ENCODE measurements at regions not wholly inside any gene's neighbourhood (a gene's known extent, or its start where the extent isn't known, plus 50 kb on each side); places are given as distances from the start of the nearest gene placed in this dataset.

GRCh38 chr4:137651128-137651527, 118.8 kb upstream of the PCDH18 start:
- H3K27ac ChIP-seq (ENCODE audit: low read depth in 2 of 2, low read length in 2 of 2): no peak overlapping the region
- H3K27me3 ChIP-seq (ENCODE audit: control insufficient read depth, insufficient read depth, low read length): no peaks in the 10 kb centered on the region
- H3K9me3 ChIP-seq (ENCODE audit: control insufficient read depth in 2 of 3, insufficient read depth in 1 of 3, low read length in 3 of 3): no peaks in the 10 kb centered on the region

GRCh38 chr4:137649711-137650450, 117.6 kb upstream of the PCDH18 start:
- TF ChIP-seq, protein P1, sequence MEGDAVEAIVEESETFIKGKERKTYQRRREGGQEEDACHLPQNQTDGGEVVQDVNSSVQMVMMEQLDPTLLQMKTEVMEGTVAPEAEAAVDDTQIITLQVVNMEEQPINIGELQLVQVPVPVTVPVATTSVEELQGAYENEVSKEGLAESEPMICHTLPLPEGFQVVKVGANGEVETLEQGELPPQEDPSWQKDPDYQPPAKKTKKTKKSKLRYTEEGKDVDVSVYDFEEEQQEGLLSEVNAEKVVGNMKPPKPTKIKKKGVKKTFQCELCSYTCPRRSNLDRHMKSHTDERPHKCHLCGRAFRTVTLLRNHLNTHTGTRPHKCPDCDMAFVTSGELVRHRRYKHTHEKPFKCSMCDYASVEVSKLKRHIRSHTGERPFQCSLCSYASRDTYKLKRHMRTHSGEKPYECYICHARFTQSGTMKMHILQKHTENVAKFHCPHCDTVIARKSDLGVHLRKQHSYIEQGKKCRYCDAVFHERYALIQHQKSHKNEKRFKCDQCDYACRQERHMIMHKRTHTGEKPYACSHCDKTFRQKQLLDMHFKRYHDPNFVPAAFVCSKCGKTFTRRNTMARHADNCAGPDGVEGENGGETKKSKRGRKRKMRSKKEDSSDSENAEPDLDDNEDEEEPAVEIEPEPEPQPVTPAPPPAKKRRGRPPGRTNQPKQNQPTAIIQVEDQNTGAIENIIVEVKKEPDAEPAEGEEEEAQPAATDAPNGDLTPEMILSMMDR (IDR thresholded peaks at IDR 0.05; ENCODE audit: borderline replicate concordance, extremely low read depth, insufficient read depth): no peak
- FAIRE-seq: no peak
- DNase-seq: no peak
- Histone ChIP-seq H3K4me1 (ENCODE audit: control insufficient read depth in 2 of 3, insufficient read depth in 2 of 3, low read depth in 1 of 3, low read length in 3 of 3) (no peaks in the 10 kb centered on the region), H3K27ac (ENCODE audit: low read depth in 2 of 2, low read length in 2 of 2) (no peak overlapping the region), H3K9ac (ENCODE audit: low read length in 3 of 3) (no peak overlapping the region), H3K27me3 (ENCODE audit: control insufficient read depth, insufficient read depth, low read length) (no peaks in the 10 kb centered on the region), H3K4me3 (ENCODE audit: low read length in 3 of 3) (no peak overlapping the region), H3K36me3 (ENCODE audit: control insufficient read depth in 2 of 3, insufficient read depth in 3 of 3, low read length in 3 of 3) (no peaks in the 10 kb centered on the region), H3K9me3 (ENCODE audit: control insufficient read depth in 2 of 3, insufficient read depth in 1 of 3, low read length in 3 of 3) (no peaks in the 10 kb centered on the region)
- intact Hi-C loops (cut with DNase I): no loop called here

More at GRCh38 chr4:137651128-137651527, 118.8 kb upstream of the PCDH18 start:
- no peaks in the 10 kb centered on the region for H3K36me3 ChIP-seq (ENCODE audit: control insufficient read depth in 2 of 3, insufficient read depth in 3 of 3, low read length in 3 of 3)
- TF ChIP-seq, protein P1 (IDR thresholded peaks at IDR 0.05; ENCODE audit: borderline replicate concordance, extremely low read depth, insufficient read depth): no peak
- intact Hi-C loops (cut with DNase I): no loop called here
- H3K4me1 ChIP-seq (ENCODE audit: control insufficient read depth in 2 of 3, insufficient read depth in 2 of 3, low read depth in 1 of 3, low read length in 3 of 3): no peaks in the 10 kb centered on the region
- FAIRE-seq (no peak), DNase-seq (no peak)
- no peak overlapping the region for H3K4me3 ChIP-seq (ENCODE audit: low read length in 3 of 3)
- H3K9ac ChIP-seq (ENCODE audit: low read length in 3 of 3): no peak overlapping the region

- Histone ChIP-seq H3K36me3 (ENCODE audit: control insufficient read depth in 2 of 3, insufficient read depth in 3 of 3, low read length in 3 of 3) (no peaks in the 10 kb centered on the region), H3K27me3 (ENCODE audit: control insufficient read depth, insufficient read depth, low read length) (no peaks in the 10 kb centered on the region), H3K9me3 (ENCODE audit: control insufficient read depth in 2 of 3, insufficient read depth in 1 of 3, low read length in 3 of 3) (no peaks in the 10 kb centered on the region), H3K9ac (ENCODE audit: low read length in 3 of 3) (no peak overlapping the region), H3K27ac (ENCODE audit: low read depth in 2 of 2, low read length in 2 of 2) (no peak overlapping the region), H3K4me1 (ENCODE audit: control insufficient read depth in 2 of 3, insufficient read depth in 2 of 3, low read depth in 1 of 3, low read length in 3 of 3) (no peaks in the 10 kb centered on the region), H3K4me3 (ENCODE audit: low read length in 3 of 3) (no peak overlapping the region)
- DNase-seq: no peak
- no peak for FAIRE-seq
- intact Hi-C loops (cut with DNase I): no loop called here
- TF ChIP-seq, protein P1 (IDR thresholded peaks at IDR 0.05; ENCODE audit: borderline replicate concordance, extremely low read depth, insufficient read depth): no peak
Measured at GRCh38 chr4:137648531-137648930, 116.2 kb upstream of the PCDH18 start.

All from kidney (tissue), 13 donors.